GM21717 (cell line): ENCODE measurements at regions not wholly inside any gene's neighbourhood (a gene's known extent, or its start where the extent isn't known, plus 50 kb on each side); places are given as distances from the start of the nearest gene placed in this dataset.
"Not testable (repeated sequence)": the region's sequence is repeated elsewhere in the genome, so short reads cannot be mapped to it uniquely, and the experiment has no call there.

Experiments
- ATAC-seq: cut with Tn5 transposase; IDR thresholded peaks from one replicate; pipeline ENCODE4 v1.9.1; 2021; ENCODE audit warnings: mild to moderate bottlenecking, moderate library complexity; ENCODE audit not compliant: unreplicated experiment

DNA sequence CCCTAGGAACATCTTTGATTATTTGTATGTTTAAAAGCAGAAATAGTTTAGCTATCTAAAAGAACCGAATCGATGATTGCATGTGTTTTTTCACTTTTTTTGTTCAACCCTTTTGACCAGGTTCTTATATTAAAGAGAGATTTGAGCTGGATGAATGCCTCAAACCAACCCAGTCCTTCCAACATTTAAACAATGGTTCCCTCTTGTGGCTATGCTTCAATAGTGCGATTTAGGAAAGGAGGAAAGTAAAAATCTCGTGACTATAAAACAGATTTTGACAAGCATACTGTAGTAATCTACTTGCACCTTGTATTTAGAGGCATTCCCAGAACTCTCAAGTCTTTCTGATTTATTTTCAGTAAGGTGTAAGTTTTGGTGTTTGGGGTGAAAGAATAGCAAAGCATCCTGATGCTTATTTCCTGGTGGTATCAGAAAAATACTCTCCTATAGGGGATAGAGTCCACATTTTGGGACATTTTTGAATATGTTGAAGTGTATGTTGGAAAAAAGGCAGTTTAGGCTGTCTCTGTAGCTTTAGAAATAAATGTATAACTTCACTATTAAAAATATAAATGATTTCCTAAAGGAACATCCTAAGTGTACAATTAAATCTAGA is 159.6 kb upstream of the KCNH8 start:
- ATAC-seq: no peak

GRCh38 chr3:18987862-18988447 is 160.4 kb upstream of the KCNH8 start:
- ATAC-seq: no peak

DNA sequence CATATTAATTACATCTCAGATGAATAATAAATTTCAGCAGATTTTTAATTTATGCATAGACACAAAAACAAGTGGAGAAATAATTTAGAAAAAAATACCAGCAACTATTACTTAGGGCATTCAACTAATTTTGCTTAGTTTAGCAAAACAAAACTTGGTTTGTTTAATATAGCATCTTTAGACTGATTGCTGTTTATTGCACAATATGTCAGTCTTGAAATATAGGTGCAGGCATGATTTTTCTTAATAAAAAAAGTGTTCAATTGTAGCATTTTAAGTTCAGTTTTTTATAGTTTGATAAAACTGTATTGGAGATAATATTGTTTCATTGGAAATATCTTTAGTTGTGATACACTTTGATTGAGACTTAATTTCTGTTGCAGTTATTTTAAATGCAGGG is 161.2 kb upstream of the KCNH8 start:
- ATAC-seq: no peak

- no peak for ATAC-seq
These were observed 165.4 kb upstream of the KCNH8 start for GRCh38 chr3:18982920-18983319.

- not testable (repeated sequence) for ATAC-seq
These were observed 172.2 kb upstream of the KCNH8 start for GRCh38 chr3:18976102-18976501.

DNA sequence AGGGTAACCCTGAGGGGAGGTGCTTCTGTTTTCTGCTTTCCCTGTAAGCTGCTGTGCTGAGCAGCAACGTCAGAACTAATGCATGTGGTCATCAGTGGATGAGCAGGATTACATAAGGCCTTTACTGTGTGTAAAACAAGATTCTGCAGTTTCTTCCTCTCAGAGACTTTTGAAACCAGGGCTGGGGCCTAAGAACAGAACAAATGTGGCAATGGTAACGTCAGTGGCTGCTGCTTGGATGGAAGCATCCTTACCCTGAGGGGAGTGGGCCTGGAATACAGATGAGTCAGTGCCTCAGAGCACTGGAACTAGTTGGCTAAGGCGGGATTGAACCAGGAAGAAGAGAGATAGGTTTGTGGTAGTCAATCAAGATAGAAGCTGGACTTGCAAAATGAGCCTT is 180.2 kb upstream of the KCNH8 start:
- no peak for ATAC-seq

DNA sequence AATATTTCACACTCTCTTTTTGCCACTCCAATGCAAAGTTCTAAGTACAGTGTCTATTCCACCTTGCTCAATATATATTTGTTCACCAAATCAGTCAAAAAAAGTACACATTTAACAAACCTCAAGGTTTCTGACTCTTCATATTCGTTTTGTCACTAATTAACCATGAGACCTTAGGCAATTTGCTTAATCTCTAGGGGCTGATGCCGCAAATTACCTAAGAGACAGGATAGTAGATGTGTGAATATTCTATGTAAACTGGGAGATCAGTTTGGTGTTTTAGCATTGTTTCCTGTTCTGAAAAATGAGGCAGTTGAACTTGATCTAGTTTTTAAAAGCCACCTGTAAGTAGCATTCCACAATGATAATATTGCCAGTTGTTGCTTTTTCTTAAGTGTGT is 182.5 kb upstream of the KCNH8 start:
- ATAC-seq: no peak

- no peak for ATAC-seq
These were observed 183.7 kb upstream of the KCNH8 start for GRCh38 chr3:18964640-18965039.

GRCh38 chr3:18951333-18951732 is 197.0 kb upstream of the KCNH8 start:
- no peak for ATAC-seq

GRCh38 chr3:18946524-18946923 is 201.8 kb upstream of the KCNH8 start:
- no peak for ATAC-seq

DNA sequence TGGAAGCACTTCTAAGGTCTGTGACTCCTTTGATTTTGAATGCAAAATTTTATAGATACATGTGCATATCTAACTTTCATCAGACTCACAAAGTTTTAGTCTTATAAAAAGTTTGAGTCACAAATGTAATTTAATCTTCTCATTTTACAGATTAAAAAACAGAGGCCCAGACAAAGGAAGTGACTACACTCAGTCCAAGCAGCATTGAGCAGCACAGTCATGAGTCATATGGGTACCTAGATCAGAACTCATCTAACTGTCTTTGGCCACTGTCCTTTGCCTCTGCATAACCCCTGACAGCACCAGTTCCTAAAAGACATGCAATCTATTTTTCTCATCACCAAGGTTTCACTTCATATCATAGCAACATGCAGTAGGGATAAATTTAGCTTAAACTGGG is 210.7 kb upstream of the KCNH8 start:
- no peak for ATAC-seq

DNA sequence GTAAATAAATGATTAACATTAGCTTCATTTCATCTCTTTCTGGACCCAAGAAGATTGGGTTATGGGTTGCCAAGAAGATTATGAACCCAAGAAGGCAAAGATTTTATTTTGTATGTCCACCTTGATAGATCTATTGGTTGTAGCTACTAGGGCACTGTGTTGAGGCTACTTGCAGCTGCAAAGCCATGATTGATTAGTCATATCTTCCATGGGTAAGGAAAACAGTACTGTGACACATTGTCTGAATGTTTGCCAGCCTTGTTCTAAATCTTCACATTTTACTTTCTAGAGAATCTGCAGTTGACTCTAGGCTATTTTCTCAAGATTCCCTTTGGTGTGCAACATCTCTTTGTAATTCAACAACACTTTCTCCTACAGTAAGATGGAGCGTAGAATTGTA is 229.2 kb upstream of the KCNH8 start:
- ATAC-seq: no peak

DNA sequence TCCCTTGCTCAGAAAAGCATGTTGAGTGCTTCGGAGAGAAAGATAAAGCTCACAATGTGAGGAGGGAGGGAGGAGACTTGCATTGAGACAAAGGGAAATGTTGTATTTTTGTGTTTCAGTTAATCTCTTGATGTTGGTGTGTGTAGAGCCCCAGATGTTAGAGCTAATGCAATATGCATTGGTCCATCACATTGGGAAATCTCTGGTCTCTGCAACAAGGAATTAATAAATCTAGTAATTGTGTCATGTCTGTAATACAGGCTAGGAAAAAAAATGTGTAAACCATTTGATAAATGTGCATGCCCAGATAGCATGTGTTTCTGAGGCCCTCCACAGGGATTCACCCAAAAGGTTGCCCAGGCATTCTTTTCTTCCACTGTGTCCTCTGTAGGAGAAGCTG is 230.4 kb upstream of the KCNH8 start:
- ATAC-seq: no peak

DNA sequence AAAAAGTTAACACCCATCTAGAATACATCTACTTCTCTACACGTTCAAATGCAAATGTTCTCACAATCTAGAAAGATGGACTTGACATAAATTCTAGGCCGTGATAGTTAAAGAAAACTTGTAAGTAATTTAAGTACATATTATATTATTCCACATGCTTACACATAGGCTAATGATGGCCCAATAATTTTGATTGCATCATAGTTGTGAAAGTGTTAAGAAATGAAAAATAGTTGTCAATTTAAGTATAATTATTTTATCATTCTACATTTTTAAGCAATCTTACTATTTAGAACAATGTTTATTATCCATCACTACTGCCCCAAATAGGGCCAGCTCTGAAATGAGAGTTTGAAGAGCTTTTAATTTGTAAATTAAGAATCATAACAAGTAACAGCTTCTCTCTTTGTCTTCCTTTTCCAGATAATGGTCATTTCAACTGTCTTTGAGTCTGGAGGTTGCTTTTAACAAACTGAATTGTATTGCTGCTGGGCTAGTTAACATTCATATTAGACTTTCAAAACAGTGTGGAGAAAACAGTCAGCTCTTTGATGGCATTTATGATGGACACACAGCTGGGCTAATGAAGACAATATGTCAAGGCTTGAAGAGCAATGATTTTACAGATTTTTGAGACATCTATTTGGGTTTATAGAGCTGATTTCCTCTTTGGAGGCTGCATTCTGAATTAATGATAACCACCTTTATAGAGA is 246.1 kb upstream of the KCNH8 start:
- ATAC-seq: no peak

DNA sequence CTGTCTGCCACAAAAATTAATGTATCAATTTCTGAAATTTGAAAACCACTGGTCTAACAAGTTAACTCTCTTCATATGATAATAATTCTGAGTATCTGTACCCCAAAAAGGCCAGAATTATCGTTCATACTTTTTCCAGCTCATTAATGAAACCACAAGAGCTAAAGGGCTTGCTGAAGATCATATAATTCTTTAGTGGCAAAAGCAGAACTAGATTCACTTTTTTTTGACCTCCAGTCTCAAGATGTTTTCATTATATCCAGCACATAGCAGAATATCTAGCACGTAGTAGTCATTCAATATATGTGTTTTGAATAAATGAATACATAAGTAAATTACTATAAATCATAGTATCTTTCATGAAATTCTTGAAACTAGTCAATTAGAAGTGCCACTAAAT is 246.7 kb upstream of the KCNH8 start:
- no peak for ATAC-seq

DNA sequence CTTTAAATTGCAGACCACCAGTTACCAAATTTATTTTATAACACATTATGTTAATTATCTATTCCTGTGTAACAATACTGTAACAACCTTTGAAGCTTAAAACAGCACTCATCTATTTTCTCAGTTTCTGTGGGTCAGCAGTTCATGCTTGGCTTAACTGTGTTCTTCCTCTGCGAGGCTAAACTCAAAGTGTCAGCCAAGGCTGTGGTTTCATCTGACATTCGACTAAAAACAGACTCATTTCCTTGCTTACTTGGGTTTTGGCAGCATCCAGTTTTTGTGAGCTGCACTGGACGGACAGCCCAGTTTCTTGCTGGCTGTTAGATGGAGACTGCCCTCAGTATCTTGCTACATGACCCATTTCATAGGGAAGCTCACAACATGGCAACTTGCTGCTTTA is 247.3 kb upstream of the KCNH8 start:
- ATAC-seq: peak; percentile 64

GRCh38 chr3:18898911-18899310 is 249.4 kb upstream of the KCNH8 start:
- ATAC-seq: no peak

DNA sequence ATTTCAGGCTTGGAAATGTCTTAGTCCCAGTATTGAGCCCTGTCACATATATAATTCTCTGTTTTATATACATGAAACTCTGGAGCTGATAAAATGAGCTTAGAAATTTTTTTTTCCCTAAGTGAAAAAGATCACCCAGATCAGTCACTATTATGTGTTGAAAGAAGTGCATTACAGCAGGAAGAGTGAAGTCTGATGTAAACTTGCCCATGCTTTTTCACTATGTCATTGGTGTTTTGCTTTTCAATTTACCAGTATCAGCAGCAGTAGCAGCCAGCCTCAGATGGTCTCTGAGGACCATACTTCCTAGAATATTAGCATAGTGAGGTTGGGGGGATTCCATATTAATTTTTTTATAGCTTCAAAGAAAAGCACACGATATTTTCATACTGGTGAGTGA is 255.6 kb upstream of the KCNH8 start:
- no peak for ATAC-seq

- ATAC-seq: no peak
These were observed 256.3 kb upstream of the KCNH8 start for GRCh38 chr3:18892047-18892446.

DNA sequence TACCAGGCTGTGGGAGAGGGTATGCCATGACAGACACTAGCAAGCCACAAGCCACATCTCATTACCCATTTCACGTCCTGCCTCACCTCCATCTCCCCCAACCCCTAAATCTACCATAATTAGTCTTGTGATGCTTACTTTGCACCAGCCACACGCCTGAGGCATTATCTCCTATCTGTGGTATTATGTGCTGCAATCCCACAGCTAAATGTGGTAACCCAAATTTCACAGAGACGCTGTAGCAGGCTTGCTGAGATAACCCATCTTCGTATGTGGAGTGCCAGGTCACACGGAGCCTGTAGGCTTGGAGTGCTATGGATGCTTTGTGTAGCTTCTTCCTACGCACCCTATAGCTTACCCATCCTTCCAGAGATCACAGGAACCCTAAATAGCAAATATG is 256.7 kb upstream of the KCNH8 start:
- ATAC-seq: no peak

GRCh38 chr3:18890449-18890848 is 257.9 kb upstream of the KCNH8 start:
- ATAC-seq: no peak

GRCh38 chr3:18888819-18889218 is 259.5 kb upstream of the KCNH8 start:
- ATAC-seq: no peak

- ATAC-seq: no peak
These were observed 259.9 kb upstream of the KCNH8 start for GRCh38 chr3:18888370-18888769.
